IMR-90 (cell line): ENCODE measurements at regions not wholly inside any gene's neighbourhood (a gene's known extent, or its start where the extent isn't known, plus 50 kb on each side); places are given as distances from the start of the nearest gene placed in this dataset.

ENCODE experiments used
- ATAC-seq: fragments of 200-7000 bp; cut with Tn5 transposase; 2 replicates; pipeline ENCODE4 v1.9.1; 2020; ENCODE audit warnings: low read depth, mild to moderate bottlenecking, moderate library complexity
- BruUV-seq: library from RNA; stranded (reverse); fragments of 400-500 nt; replicated peaks from 2 replicates; lab custom pipeline; 2021; lab: Mats Ljungman, UMichigan
- CTCF ChIA-PET: fragments of 300-600 bp; formaldehyde crosslinking; extraction: SDS; loops from one replicate; lab custom pipeline; 2021; ENCODE audit warnings: antibody characterized with exemption; lab: Yijun Ruan, JAX
- POLR2A ChIA-PET: fragments of 300-600 bp; sonication (Branson Sonifier 250); formaldehyde crosslinking; loops from one replicate; lab custom pipeline; 2022; ENCODE audit warnings: antibody characterized with exemption; ENCODE audit not compliant: unreplicated experiment; lab: Charles Lee
- DNase-seq: peaks from one replicate; pipeline ENCODE4 v3.0.0; 2013
- H2AFZ ChIP-seq: replicated peaks from 2 replicates; pipeline ENCODE3; 2013; ENCODE audit warnings: low read length, mild to moderate bottlenecking; ENCODE audit not compliant: poor library complexity
- H2AK5ac ChIP-seq: 2 replicates; pipeline ENCODE4 v1.6.1; 2013; ENCODE audit warnings: low read depth, low read length, inconsistent platforms
- H2AK9ac ChIP-seq: replicated peaks from 2 replicates; pipeline ENCODE3; 2013; ENCODE audit warnings: mild to moderate bottlenecking, low read depth, low read length, moderate library complexity; ENCODE audit not compliant: poor library complexity
- H2BK120ac ChIP-seq: 2 replicates; pipeline ENCODE4 v1.6.1; 2013; ENCODE audit warnings: low read depth, low read length, inconsistent platforms
- H2BK15ac ChIP-seq: 3 replicates; pipeline ENCODE4 v1.6.1; 2013; ENCODE audit warnings: low read depth, low read length, inconsistent platforms
- H2BK20ac ChIP-seq: 2 replicates; pipeline ENCODE4 v1.6.1; 2013; ENCODE audit warnings: low read depth, mild to moderate bottlenecking, inconsistent platforms, low read length, moderate library complexity
- H2BK5ac ChIP-seq: 2 replicates; pipeline ENCODE4 v1.6.1; 2013; ENCODE audit warnings: mild to moderate bottlenecking, low read depth, low read length, inconsistent platforms; ENCODE audit not compliant: poor library complexity, severe bottlenecking
- H3K14ac ChIP-seq: replicated peaks from 2 replicates; pipeline ENCODE4 v1.6.1; 2013; ENCODE audit warnings: low read depth, low read length, inconsistent platforms
- H3K18ac ChIP-seq: 2 replicates; pipeline ENCODE4 v1.6.1; 2013; ENCODE audit warnings: low read depth, low read length, control low read depth
- H3K23ac ChIP-seq: 2 replicates; pipeline ENCODE4 v1.6.1; 2013; ENCODE audit warnings: low read depth, low read length, inconsistent platforms
- H3K27ac ChIP-seq: 2 replicates; pipeline ENCODE4 v1.5.1; 2013; ENCODE audit warnings: mild to moderate bottlenecking, control low read depth, low read length; ENCODE audit not compliant: insufficient read depth
- H3K27me3 ChIP-seq: 2 replicates; pipeline ENCODE4 v1.6.1; 2013; ENCODE audit warnings: low read length; ENCODE audit not compliant: control insufficient read depth, insufficient read depth
- H3K36me3 ChIP-seq: 2 replicates; pipeline ENCODE4 v1.6.1; 2013; ENCODE audit warnings: low read length, mixed read lengths; ENCODE audit not compliant: control insufficient read depth, insufficient read depth
- H3K4ac ChIP-seq: 2 replicates; pipeline ENCODE4 v1.6.1; 2013; ENCODE audit warnings: low read depth, low read length, inconsistent platforms
- H3K4me1 ChIP-seq: 2 replicates; pipeline ENCODE4 v1.6.1; 2013; ENCODE audit warnings: low read length, mixed read lengths; ENCODE audit not compliant: control insufficient read depth, insufficient read depth
- H3K4me2 ChIP-seq: 2 replicates; pipeline ENCODE4 v1.6.1; 2013; ENCODE audit warnings: low read depth, mild to moderate bottlenecking, control low read depth, low read length, moderate library complexity
- H3K4me3 ChIP-seq: 2 replicates; pipeline ENCODE4 v1.5.1; 2013; ENCODE audit warnings: low read depth, mild to moderate bottlenecking, control low read depth, low read length, moderate library complexity; ENCODE audit not compliant: insufficient read depth
- H3K56ac ChIP-seq: 2 replicates; pipeline ENCODE4 v1.6.1; 2013; ENCODE audit warnings: low read length, inconsistent platforms; ENCODE audit not compliant: insufficient read depth; ENCODE audit errors: extremely low read depth
- H3K79me1 ChIP-seq, 2 experiments: 2 replicates each; pipeline ENCODE4 v1.6.1; 2013; ENCODE audit warnings: low read length in 2 of 2, inconsistent platforms in 1 of 2, low read depth in 1 of 2
- H3K9ac ChIP-seq: 2 replicates; pipeline ENCODE4 v1.6.1; 2013; ENCODE audit warnings: low read depth, low read length, control low read depth
- H3K9me1 ChIP-seq: 2 replicates; pipeline ENCODE4 v1.6.1; 2013; ENCODE audit warnings: low read length, inconsistent platforms; ENCODE audit not compliant: insufficient read depth
- H3K9me3 ChIP-seq: 2 replicates; pipeline ENCODE4 v1.6.1; 2013; ENCODE audit warnings: low read length; ENCODE audit not compliant: control insufficient read depth, insufficient read depth
- H4K20me1 ChIP-seq: 2 replicates; pipeline ENCODE4 v1.6.1; 2013; ENCODE audit warnings: low read length, inconsistent platforms; ENCODE audit not compliant: insufficient read depth
- H4K5ac ChIP-seq: 2 replicates; pipeline ENCODE4 v1.6.1; 2013; ENCODE audit warnings: mild to moderate bottlenecking, low read depth, low read length, control low read depth
- H4K8ac ChIP-seq, 2 experiments: 2 replicates each; pipeline ENCODE4 v1.6.1; 2013; ENCODE audit warnings: low read depth in 2 of 2, low read length in 2 of 2, control low read depth in 1 of 2, inconsistent platforms in 1 of 2
- H4K91ac ChIP-seq: 2 replicates; pipeline ENCODE4 v1.6.1; 2013; ENCODE audit warnings: low read depth, low read length, inconsistent platforms; ENCODE audit not compliant: insufficient read depth
- CEBPB ChIP-seq: IDR thresholded peaks from 2 replicates; pipeline ENCODE4 v1.6.1; 2012; ENCODE audit warnings: low read depth, low read length, improper control_type of control experiment
- MAZ ChIP-seq: IDR thresholded peaks from 2 replicates; pipeline ENCODE4 v1.6.1; 2012; ENCODE audit warnings: low read depth, mild to moderate bottlenecking, low read length, improper control_type of control experiment, moderate library complexity, borderline replicate concordance
- WGBS, 2 experiments: methylation state at CpG; one replicate each; pipeline versions ENCODE4 v1.1.5 to v1.1.7; 2013; ENCODE audit warnings: missing lambda C conversion rate in 2 of 2; ENCODE audit not compliant: insufficient read length in 1 of 2; ENCODE audit errors: extremely low coverage in 2 of 2; 5-methylcytosine and 5-hydroxymethylcytosine counted together
- dilution Hi-C: fragments of 300-500 bp; cut with HindIII; formaldehyde crosslinking; loops from one replicate; pipeline ENCODE4 v1.14.3; 2018; ENCODE audit warnings: low sequenced_read_pairs; ENCODE audit not compliant: unreplicated experiment
- in situ Hi-C: fragments of 300-500 bp; cut with MboI; formaldehyde crosslinking; loops from 3 replicates; pipeline ENCODE4 v1.14.3; 2019; ENCODE audit warnings: low sequenced_read_pairs, inconsistent platforms, mixed read lengths
- intact Hi-C: fragments of 100-400 bp; cut with micrococcal nuclease; formaldehyde crosslinking; loops from 2 replicates; pipeline ENCODE4 v1.10.0; 2022

DNA sequence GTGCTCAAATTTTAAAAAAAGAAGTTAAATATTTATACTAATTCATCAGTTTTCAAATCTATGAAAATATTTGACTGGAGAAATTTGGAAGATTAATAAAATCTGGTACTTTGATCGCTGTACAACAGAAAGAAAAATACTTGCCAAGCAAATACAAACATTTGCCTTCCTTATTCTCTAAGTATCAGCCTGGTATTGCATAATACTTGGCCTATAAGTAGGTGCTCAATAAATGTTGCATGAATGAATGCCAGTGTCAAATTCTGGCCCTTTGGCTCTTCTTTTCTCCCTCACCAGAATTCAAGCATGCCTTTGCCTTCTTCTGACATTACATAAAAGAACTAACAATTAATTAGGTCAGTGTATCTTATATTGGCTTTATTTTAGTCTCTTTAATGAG, 601.7 kb upstream of the GBE1 start:
- H3K23ac ChIP-seq = no peak overlapping the region
- H3K9me3 ChIP-seq = 0 out of 2 replicates have a peak, but pooled peaks cover 3% of the 10 kb centered on the region
- H3K9me1 ChIP-seq = no peaks in the 10 kb centered on the region
- ChIA-PET CTCF (no interaction called here), POLR2A (no interaction called here)
- no peak overlapping the region for H2BK5ac ChIP-seq
- H2BK120ac ChIP-seq = no peak overlapping the region
- H2BK15ac ChIP-seq = no peak overlapping the region
- TF ChIP-seq MAZ (no peak), CEBPB (peak; percentile 50; the same call in 1 of the 2 replicates)
- WGBS, 2 experiments = no CpG with 5 or more reads among the region's 1 CpG
- H3K79me1 ChIP-seq = no peaks in the 10 kb centered on the region
- no peak for ATAC-seq
- no peaks in the 10 kb centered on the region for H3K36me3 ChIP-seq
- H3K18ac ChIP-seq = no peak overlapping the region
- BruUV-seq = no TSS peak
- no peak overlapping the region for H3K9ac ChIP-seq
- no peak for DNase-seq
- H2AK5ac ChIP-seq = no peak overlapping the region
- H4K5ac ChIP-seq = no peak overlapping the region
- H4K8ac ChIP-seq = no peak overlapping the region
- H4K91ac ChIP-seq = no peak overlapping the region
- in situ Hi-C loops (no loop called here), intact Hi-C loops (no loop called here), dilution Hi-C loops (no loop called here)
- H3K4me2 ChIP-seq = no peak overlapping the region
- H3K4ac ChIP-seq = no peak overlapping the region
- H3K56ac ChIP-seq = no peak overlapping the region
- H3K4me1 ChIP-seq = no peaks in the 10 kb centered on the region
- H3K14ac ChIP-seq = no peak overlapping the region
- H3K27ac ChIP-seq = no peak overlapping the region
- H4K20me1 ChIP-seq = no peaks in the 10 kb centered on the region
- H2BK20ac ChIP-seq = no peak overlapping the region
- no peak overlapping the region for H3K4me3 ChIP-seq
- H2AK9ac ChIP-seq = no peak overlapping the region
- no peaks in the 10 kb centered on the region for H3K27me3 ChIP-seq
- H2AFZ ChIP-seq = no peak overlapping the region
